Skeletal muscle cell (primary cell): ENCODE measurements at regions not wholly inside any gene's neighbourhood (a gene's known extent, or its start where the extent isn't known, plus 50 kb on each side); places are given as distances from the start of the nearest gene placed in this dataset.

Source experiments
- DNase-seq: peaks from one replicate; pipeline ENCODE4 v3.0.0-alpha.2; 2010; ENCODE audit warnings: low read depth
- H3K4me3 ChIP-seq: 2 replicates; pipeline ENCODE4 v1.5.1; 2011; ENCODE audit warnings: low read depth, mild to moderate bottlenecking, control low read depth, low read length, moderate library complexity

DNA sequence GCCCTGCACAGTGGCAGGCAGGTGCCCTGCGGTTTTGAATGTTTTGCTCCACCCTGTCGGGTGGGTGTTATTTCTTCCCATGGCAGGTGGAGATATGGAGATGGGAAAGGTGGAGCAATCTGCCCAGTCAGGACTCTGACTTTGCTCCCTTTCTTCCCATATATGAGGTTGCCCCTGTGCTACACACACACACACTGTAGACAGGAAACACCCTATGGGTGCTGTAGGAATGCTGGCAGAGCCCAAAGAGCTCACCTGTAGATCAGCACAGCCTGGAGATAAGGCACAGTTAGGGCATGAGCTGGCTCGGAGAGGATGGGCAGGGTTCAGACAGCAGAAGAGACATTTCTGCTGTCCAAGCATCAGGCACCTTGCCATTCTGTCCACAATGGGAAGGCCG lies 246.0 kb upstream of the AJAP1 start:
- H3K4me3 ChIP-seq, result no peak overlapping the region
- DNase-seq, result no peak

DNA sequence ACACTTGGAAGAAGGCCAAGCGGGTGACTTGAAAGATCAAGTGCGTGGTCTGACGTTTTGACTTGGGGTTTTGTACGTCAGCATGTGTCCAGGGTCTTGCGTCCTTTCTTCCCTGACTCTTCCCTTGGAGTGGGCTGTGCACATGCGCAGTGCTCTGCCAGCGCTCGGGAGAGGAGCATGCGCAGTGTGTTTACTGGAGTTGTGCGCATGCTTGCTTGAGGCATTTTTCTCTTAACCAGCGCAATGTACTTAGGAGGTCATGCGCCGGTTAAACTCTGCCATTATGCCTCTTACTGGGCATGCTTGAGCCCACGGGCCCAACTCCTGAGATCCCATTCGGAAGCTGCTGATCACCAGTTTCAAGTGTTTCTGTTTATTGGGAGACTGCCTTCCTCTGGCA lies 242.5 kb upstream of the AJAP1 start:
- no peak overlapping the region for H3K4me3 ChIP-seq
- no peak for DNase-seq

GRCh38 chr1:4415476-4415875 lies 238.9 kb upstream of the AJAP1 start:
- no peak overlapping the region for H3K4me3 ChIP-seq
- DNase-seq, result no peak

DNA sequence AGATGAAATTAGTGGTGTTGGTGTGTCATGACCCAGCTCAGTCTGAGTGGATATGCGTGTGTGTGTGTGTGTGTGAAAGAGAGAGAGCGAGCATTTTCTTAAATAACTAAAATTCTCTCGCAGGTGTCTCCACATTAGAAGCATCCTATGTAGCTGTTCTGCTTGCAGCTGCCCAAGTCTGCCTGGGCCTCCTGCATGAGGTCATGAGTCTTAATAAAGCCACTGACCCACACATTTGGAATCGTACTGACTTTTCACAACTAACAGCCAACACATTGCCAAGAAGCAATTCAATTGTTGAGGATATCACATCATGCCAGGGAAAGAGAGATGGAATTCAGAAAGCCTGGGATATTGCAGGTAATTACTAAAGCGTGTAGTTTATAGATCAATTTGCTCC lies 238.2 kb upstream of the AJAP1 start:
- no peak overlapping the region for H3K4me3 ChIP-seq
- no peak for DNase-seq

GRCh38 chr1:4418021-4418420 lies 236.4 kb upstream of the AJAP1 start:
- no peak for DNase-seq
- no peak overlapping the region for H3K4me3 ChIP-seq

DNA sequence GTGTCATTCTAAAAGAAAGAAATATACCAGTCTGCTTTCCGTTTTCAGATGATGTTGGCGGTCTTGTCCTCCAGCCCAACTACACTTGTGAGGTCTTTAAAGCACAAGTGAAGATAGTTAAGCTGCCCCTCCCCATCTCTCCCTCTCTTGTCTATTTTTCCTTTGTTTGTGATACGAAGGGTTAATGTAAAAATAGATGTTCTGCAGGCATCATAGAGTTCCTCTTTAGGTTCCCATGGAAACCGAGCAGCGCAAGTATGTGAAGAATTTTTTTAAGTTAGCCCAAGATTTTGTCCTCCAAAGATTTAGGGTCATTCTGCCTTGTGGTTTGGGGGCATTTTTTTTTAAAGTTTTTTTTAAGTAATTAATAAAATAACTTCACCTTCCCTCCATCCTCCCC lies 232.4 kb upstream of the AJAP1 start:
- H3K4me3 ChIP-seq, result no peak overlapping the region
- no peak for DNase-seq

GRCh38 chr1:4422504-4423289 lies 231.7 kb upstream of the AJAP1 start:
- no peak overlapping the region for H3K4me3 ChIP-seq

DNA sequence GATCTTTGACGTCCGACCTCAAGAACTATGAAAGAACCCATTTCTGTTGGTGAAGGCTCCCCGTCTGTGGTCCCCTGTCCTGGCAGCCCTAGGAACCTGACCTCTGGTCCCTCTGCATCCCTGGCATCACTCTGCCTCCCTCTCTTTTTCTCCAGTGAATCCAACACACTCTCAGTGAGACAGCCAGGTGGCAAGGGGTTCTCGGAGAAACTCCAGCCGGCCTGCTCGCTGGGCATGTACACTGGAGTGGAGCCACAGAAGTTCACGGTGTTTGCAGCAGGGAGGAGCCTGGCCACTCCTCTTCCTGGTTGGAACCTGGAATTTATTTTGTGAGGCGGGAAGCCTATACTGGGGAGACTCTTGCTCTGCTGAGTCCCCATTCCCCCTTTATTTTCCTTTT lies 230.2 kb upstream of the AJAP1 start:
- H3K4me3 ChIP-seq, result no peak overlapping the region
- DNase-seq, result no peak

More at GRCh38 chr1:4422504-4423289, 231.7 kb upstream of the AJAP1 start:
- no peak for DNase-seq

DNA sequence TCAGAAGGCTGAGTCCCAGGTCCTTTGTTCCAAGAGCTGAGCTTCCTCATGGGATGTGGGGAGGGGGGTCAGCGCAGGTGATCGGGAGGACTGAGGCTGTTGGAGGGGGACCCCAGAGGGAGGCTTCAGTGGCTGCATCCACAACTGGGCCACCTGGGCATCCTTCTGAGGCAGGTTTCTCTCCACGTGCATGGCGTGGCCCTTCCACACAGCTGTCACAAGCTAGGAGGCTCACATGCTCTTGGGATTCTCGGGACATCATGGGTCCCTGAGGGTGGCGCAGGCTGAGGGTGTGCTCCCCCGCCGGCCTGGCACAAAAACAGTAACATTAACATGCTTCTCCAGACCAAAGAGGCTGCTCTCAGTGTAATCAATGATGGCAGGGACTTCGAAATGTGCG lies 229.6 kb upstream of the AJAP1 start:
- no peak overlapping the region for H3K4me3 ChIP-seq
- no peak for DNase-seq

DNA sequence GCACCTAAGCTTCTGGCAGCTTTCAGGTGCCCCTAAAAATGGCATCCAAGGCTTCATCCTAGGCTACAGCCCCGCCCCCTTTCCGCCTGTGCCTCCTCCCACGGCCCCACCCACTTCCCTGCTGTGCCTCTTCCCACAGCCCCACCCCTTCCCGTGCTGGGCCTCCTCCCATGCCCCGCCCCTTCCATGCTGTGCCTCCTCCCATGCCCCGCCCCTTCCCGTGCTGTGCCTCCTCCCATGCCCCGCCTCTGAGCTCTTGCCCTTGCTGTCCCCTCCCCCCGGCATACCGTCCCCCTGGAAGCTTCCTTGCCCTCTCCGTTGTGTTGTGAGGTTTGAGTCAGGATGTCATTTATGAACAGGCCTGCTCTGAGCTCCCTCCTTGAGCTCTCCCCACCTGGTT lies 228.5 kb upstream of the AJAP1 start:
- no peak for DNase-seq

GRCh38 chr1:4428711-4429110 lies 225.7 kb upstream of the AJAP1 start:
- H3K4me3 ChIP-seq, result no peak overlapping the region
- DNase-seq, result no peak

More for the DNA sequence above, 228.5 kb upstream of the AJAP1 start:
- no peak overlapping the region for H3K4me3 ChIP-seq

GRCh38 chr1:4430406-4431365 lies 223.7 kb upstream of the AJAP1 start:
- DNase-seq, result no peak
- H3K4me3 ChIP-seq, result no peak overlapping the region

DNA sequence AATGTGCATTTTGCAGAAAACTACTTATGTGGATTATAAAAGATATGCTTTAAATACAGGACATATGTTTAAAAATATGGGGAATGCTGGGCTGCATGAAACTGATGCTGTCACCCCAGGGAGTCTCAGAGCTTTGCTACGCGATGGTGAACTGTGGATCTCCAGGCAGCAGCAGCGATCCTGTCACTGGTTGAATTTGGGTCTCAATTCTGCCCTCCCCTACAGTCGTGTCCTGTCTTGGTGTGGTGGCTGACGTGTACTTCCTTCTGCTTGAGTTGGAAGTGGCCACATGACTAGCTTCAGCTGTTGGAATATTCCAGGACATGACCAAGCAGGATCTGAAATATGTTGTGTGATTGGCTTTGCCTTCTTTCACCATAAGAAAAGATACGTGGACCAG lies 222.9 kb upstream of the AJAP1 start:
- no peak overlapping the region for H3K4me3 ChIP-seq
- DNase-seq, result no peak

DNA sequence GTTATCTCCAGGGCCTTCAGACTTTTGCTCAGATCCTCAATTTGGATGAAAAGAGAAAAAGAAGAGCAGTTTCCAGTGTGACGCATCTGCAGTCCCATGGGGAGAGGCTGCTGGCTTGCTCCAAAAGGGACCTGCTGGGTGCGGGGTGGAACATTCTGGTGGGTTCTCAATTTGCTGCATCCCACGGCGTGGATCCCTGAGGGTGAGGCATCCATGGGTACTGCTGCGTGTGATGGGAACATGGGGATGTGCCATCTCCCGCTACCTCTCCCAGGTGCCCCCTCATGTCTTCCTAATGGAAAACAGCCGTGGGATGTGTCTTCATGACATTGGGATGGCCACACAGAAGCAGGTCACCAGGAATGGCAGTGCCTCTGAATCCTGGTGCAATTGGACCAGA lies 221.3 kb upstream of the AJAP1 start:
- no peak for DNase-seq
- H3K4me3 ChIP-seq, result no peak overlapping the region

DNA sequence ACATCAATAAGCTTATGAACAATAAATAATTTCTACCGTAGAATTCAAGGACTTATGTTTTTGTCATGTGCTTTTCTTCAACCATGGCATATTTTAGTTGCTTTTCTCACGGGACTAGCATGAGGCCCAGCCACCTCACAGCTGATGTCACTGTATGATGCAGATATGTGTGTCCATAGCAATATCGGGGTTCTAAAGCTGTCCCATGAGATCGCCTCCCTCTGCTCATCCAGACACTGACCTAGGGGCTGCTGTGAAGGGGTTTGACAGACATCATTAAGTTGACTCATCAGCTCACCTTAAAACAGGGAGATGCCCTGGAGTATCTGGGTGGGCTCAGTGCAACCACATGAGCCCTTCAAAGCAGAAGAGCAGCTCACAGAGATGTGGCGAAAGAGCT lies 210.3 kb upstream of the AJAP1 start:
- H3K4me3 ChIP-seq, result no peak overlapping the region
- DNase-seq, result no peak

- no peak overlapping the region for H3K4me3 ChIP-seq
These were observed 206.5 kb upstream of the AJAP1 start for GRCh38 chr1:4447778-4448420.

DNA sequence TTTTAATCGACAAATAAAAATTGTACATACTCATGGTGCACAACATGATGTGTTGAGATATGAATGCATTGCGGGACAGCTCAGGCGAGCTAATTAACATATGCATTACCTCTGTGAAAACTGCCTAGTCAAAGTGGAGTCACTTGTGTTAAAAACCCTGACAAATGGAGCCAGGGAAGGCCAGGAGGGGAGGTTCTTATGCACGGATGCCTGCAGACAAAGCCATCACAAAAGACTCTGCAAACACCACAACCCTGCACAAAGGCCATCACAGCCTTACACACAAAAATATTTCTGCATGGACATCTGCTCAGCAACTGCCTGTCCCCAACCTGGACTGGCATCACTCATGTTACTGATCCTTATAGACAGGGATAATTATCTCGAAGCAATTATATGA lies 204.4 kb upstream of the AJAP1 start:
- H3K4me3 ChIP-seq, result no peak overlapping the region
- DNase-seq, result no peak

More at GRCh38 chr1:4447778-4448420, 206.5 kb upstream of the AJAP1 start:
- DNase-seq, result no peak

DNA sequence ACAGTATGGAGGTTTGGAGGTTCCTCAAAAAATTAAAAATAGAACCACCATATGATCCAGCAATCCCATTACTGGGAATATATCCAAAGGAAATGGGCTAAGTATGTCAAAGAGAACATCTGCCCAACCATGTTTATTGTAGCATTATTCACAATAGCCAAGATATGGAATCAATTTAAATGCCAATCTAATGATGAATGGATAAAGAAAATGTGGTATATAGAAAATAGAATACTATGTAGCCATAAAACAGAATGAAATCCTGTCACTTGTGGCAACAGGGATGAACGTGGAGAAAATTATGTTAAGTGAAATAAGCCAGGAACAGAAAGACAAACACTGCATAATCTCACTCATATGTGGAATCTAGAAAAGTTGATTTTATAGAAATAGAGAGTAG lies 201.7 kb upstream of the AJAP1 start:
- DNase-seq, result no peak
- H3K4me3 ChIP-seq, result no peak overlapping the region

DNA sequence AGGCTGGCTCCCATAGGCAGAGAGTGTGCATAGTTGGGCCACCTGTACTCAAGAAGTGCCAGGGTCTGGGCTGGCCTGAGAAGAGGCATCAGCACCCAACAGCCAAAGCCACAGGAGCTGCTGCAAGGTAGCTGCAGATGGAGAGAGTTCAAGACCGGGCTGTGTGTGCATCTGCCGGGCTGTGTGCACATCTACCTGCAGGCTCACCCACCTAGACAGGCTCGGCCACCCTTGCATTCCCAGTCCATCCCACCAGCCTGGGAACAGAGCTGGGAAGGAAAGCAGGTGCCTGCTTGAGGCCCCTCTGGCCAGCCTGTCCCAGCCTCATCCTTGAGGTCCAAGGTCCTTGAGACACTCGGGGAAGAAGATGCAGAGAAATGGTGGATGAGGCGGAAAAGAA lies 194.4 kb upstream of the AJAP1 start:
- no peak for DNase-seq
- no peak overlapping the region for H3K4me3 ChIP-seq

- H3K4me3 ChIP-seq, result no peak overlapping the region
- DNase-seq, result no peak
These were observed 193.8 kb upstream of the AJAP1 start for GRCh38 chr1:4460651-4461050.
